ENCODE measurements at regions not wholly inside any gene's neighbourhood (a gene's known extent, or its start where the extent isn't known, plus 50 kb on each side); places are given as distances from the start of the nearest gene placed in this dataset.
A peak's percentile ranks its signal among the peaks of the same experiment; 100 is the strongest.

DNA sequence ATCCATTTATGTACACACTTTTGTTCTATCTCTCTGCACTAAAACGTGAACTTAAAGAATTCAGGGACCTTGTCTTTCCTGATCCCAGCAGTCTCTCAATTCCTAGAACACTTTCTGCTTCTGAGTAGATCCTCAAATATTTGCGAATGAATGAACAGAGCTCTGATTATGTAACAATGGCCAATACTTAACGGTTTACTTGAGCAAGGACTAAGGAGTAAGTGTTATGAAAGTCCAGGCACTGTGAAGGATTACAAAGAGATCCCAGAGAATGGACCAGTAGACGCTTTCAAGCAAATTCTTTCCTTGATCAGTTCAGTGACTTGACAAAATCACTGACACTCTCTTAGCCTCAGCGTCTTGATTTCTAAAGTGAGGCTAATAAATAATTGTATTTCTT, 514.5 kb upstream of the KLHL1 start:
- no peak for FAIRE-seq
- TF ChIP-seq POLR2A (IDR thresholded peaks at IDR 0.05; ENCODE audit: low read depth, low read length) = no peak
- no peak for DNase-seq (ENCODE audit: insufficient read length, low spot score)

DNA sequence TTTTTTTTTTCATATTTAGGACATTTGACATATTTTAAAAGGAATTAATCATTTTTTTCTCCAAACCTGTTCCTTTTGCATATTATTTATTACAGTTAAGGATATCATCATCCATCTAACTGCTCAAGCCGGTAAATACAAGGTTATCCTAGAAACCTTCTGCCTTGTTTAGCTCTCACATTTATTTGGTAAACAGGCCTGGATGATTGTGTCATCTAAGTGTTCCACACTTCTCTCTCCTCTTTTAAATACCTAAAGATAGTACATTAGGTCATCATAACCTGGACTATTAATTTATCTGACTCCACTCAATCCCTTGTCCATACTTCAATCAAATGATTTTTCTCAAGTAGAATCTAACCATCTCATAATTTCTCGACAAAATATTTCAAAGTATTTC, 511.7 kb upstream of the KLHL1 start:
- FAIRE-seq = no peak
- no peak for DNase-seq (ENCODE audit: insufficient read length, low spot score)

DNA sequence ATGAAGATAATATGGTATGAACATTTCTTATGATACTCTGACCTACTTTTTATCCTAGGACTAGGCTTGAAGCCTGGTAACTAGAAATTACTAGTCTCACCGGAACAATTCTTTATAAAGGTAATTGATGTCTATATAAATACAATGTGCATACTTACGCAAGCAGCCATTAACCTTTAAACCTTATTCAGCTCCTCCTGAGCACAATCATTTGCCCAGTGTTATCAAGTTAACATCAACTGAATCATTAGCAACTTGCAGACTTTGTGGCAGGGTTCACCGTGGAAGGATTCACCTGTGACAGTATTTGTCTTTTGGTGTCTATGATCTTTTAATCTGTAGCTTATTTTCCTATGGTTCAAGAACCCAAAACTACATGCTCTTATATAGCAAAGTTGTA, 508.6 kb upstream of the KLHL1 start:
- DNase-seq (ENCODE audit: insufficient read length, low spot score) (no peak), FAIRE-seq (no peak)
- TF ChIP-seq POLR2A (IDR thresholded peaks at IDR 0.05; ENCODE audit: low read depth, low read length) = no peak

More for the DNA sequence above, 511.7 kb upstream of the KLHL1 start:
- TF ChIP-seq POLR2A (IDR thresholded peaks at IDR 0.05; ENCODE audit: low read depth, low read length) = no peak

DNA sequence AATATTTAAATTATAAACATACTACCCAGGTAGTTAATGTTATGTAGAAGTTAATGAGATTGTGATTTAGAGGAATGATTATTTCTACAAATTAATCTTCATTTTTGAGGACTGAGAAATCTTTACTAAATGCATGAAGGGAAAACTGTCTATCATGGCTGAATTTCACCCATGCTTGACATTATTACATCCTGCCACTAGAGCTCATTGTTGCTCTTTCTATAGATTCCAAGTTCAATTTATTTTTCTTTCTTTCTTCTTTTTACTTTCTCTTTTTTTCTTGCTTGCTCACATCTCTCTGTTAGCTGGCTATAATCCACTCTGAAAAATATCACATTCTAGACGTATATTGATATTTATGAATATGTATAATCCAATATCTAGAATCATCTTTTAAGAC, 505.0 kb upstream of the KLHL1 start:
- FAIRE-seq (no peak), DNase-seq (ENCODE audit: insufficient read length, low spot score) (no peak)

DNA sequence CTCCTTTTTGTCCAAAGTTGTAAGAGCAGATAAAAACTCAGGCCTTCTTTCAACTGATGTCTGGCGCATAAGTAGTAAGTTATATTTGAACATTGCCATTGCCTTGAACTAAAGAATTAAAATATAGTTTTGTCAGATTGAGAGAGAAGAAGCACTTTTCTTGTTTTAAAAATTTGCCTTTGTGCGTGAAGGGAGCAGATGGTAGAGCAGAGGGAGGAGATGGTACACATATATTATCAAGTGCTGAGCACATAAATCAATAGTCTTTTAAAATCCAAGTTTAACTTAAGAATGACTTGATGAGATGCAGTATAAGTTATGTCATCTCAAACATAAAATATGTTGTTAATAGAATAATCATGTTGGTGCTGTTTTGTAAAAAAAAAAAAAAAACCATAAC, 504.6 kb upstream of the KLHL1 start:
- no peak for FAIRE-seq
- DNase-seq (ENCODE audit: insufficient read length, low spot score) = no peak
- no peak for TF ChIP-seq POLR2A (IDR thresholded peaks at IDR 0.05; ENCODE audit: low read depth, low read length)

More for the DNA sequence above, 505.0 kb upstream of the KLHL1 start:
- TF ChIP-seq POLR2A (IDR thresholded peaks at IDR 0.05; ENCODE audit: low read depth, low read length) = no peak

DNA sequence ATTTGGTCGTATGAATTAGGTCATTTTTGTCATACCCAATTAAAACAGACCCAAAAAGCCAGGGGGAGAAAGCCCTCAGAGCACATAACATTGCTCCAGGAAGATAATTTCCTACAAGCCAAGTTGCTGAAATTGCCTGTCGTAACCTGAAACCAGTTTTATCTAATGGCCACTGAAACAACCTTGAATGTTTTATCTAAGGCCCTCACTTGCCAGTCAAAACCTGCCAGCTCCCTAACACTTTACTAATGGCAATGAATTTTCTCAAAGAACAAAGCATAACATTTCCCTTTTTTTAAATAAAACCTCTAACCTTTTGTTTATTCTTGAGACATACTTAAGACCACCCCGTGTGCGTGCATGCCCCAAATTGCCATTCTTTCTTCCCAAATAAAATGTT, 496.2 kb upstream of the KLHL1 start:
- TF ChIP-seq POLR2A (IDR thresholded peaks at IDR 0.05; ENCODE audit: low read depth, low read length) = no peak
- FAIRE-seq (no peak), DNase-seq (ENCODE audit: insufficient read length, low spot score) (no peak)

DNA sequence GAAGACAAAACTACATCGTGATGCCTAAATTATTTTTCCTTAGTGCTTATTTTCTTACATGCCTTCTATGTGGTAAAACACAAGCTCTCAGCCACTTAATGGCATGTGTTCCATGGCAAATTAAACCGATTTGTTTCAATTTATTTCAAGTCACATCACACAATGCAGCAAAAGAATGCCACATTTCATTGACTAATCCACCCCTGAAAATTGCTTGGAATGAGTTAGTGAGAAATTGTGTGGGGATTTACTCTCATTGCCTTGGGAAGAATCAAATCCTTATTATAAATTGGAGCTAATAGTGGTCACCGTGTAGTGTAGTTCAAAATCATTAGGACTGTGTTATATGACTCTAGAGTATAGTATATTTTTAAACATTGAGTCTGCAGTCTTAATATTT, 485.5 kb upstream of the KLHL1 start:
- FAIRE-seq (no peak), DNase-seq (ENCODE audit: insufficient read length, low spot score) (no peak)
- TF ChIP-seq POLR2A (IDR thresholded peaks at IDR 0.05; ENCODE audit: low read depth, low read length) = no peak

DNA sequence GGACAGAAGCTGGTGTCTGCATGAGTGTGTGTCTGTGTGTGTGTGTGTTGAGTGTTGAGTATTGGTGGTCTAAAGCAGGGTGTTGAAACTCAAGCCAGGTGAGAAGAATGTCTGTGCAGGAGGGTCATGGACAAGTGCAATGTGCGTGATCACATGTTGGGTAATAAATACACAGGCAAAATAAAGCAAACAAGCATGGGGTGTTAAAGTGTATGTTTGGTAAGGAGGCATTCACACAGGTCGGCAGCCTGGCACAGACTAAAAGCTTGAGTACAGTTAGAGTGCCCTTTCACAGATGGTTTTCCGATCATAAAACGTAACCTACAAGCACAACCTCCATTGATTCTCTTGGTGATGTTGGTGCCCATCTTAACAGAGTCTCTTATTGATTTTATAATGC, 476.9 kb upstream of the KLHL1 start:
- no peak for TF ChIP-seq POLR2A (IDR thresholded peaks at IDR 0.05; ENCODE audit: low read depth, low read length)
- FAIRE-seq (no peak), DNase-seq (ENCODE audit: insufficient read length, low spot score) (no peak)

DNA sequence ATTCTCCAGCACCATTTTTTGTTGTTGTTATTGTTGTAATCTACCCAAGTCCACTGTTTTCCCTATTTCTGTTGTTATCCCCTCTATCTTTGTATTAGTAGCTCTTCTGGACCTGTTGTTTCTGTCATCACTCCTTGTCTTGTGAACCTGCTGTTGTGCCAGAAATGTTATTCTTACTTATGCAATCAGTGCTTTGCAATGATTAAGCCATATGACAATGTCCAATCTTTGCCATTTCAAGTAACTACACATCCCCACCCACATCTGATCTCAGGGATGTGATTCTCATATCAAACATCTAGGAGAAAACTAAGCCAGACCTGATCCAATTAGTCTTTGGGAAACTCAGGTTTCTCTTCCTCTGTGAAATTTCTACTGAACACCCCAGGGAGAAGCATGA, 472.6 kb upstream of the KLHL1 start:
- DNase-seq (ENCODE audit: insufficient read length, low spot score) (no peak), FAIRE-seq (no peak)
- no peak for TF ChIP-seq POLR2A (IDR thresholded peaks at IDR 0.05; ENCODE audit: low read depth, low read length)

DNA sequence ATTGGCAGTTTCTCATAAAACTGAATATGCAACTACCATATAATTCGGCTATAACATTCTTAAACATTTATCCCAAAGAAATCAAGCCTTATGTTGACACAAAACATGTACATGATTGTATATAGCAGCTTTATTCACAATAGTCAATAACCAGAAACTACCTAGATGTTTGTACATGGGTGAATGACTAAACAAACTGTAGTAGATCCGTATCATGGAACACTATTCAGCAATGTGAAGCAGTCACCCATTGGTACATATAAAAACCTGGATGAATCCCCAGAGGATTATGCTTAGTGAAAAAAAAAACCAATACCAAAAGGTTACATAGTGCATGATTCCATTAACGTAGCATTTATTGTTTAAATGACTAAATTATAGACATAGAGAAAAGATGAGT, 471.7 kb upstream of the KLHL1 start:
- FAIRE-seq = no peak
- no peak for DNase-seq (ENCODE audit: insufficient read length, low spot score)
- TF ChIP-seq POLR2A (IDR thresholded peaks at IDR 0.05; ENCODE audit: low read depth, low read length) = no peak

DNA sequence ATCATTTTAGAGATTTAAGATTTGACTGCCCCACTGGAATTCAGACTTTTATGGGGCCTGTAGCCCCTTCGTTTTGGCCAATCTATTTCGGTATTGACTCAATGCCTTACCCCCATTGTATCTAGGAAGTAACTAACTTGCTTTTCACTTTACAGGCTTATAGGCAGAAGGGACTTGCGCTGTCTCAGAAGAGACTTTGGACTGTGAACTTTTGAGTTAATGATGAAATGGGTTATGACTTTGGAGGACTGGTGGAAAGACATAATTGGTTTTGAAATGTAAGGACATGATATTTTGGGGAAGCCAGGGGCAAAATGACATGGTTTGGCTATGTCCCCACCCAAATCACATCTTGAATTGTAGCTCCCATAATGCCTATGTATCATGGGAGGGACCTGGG, 463.0 kb upstream of the KLHL1 start:
- DNase-seq (ENCODE audit: insufficient read length, low spot score) (no peak), FAIRE-seq (no peak)
- no peak for TF ChIP-seq POLR2A (IDR thresholded peaks at IDR 0.05; ENCODE audit: low read depth, low read length)

DNA sequence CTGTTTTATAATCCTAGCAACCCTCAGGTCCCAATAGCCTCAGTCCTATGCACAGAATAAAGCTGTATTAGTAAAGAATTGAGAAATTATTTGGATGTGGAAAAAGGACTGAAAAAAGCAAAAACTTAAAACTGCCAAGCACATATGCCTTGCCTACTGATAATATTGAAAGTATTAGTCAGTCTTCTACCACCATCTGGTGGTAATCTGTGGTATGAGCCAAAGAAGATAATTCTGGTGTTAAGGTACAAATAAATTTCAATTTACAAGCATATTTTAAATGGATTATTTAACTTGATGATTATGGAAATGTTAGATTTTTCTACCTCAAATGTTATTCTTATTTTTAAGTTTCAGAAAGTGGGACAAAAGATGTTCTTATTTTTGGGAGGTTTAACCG, 460.3 kb upstream of the KLHL1 start:
- TF ChIP-seq POLR2A (IDR thresholded peaks at IDR 0.05; ENCODE audit: low read depth, low read length) = no peak
- DNase-seq (ENCODE audit: insufficient read length, low spot score) = peak; percentile 2
- FAIRE-seq = no peak

DNA sequence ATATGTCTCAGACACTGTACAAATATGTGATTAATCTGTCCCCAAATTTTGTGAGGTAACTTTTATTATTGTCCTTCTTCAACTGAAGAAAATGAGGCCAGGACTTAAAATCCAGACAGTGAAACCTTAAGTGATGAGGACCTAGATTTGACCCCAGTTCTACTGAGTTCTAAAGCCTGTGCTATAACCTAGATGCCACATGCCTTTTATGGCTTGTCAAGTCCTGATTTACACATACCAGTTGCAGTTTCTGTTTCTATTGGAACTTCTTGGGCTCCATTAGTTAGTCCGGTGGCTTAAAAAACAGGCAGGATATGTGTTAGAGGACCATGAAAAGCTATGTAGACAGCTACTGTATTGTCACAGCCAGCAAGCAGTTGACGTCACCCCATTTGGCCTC, 436.5 kb upstream of the KLHL1 start:
- no peak for DNase-seq (ENCODE audit: insufficient read length, low spot score)

DNA sequence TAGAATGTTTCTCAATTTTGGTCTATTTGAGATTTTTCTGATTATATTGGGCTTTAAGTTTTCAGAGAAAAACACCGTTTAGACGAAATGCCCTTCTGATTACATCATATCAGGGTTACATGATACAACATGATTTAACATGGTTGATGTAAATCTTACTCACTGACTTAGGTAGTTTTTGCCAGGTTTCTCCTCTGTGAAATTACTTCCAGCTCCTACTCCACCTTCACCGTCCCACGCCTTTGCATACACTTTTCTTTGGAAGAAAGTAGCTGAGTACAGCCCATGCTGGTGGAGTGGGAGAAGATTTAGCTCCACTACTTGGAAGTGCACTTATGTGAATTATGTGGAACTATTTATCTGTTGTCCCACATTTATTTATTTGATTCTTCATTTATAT, 433.2 kb upstream of the KLHL1 start:
- TF ChIP-seq POLR2A (IDR thresholded peaks at IDR 0.05; ENCODE audit: low read depth, low read length) = no peak
- no peak for FAIRE-seq

More for the DNA sequence above, 436.5 kb upstream of the KLHL1 start:
- FAIRE-seq = no peak
- TF ChIP-seq POLR2A (IDR thresholded peaks at IDR 0.05; ENCODE audit: low read depth, low read length) = no peak

DNA sequence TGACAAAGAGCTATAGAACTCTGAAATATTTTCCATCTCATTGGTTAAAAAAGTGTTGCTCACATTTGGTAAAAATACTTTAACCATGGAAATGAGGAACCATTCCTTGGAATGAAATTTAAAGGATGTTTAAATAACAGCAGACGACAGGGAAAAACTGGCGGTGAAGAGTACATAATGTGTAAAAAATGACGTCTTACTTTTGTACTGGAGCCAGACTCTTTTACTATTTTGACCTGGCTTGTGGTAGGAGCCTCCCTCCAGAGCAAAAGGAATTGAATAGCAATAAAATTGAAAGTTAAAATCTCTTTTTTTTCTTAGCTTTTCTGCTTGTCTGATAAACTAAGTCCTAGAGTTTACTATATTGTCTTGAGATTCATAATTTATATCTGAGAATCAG, 426.2 kb upstream of the KLHL1 start:
- FAIRE-seq = no peak
- TF ChIP-seq POLR2A (IDR thresholded peaks at IDR 0.05; ENCODE audit: low read depth, low read length) = no peak

More for the DNA sequence above, 433.2 kb upstream of the KLHL1 start:
- DNase-seq (ENCODE audit: insufficient read length, low spot score) = no peak

DNA sequence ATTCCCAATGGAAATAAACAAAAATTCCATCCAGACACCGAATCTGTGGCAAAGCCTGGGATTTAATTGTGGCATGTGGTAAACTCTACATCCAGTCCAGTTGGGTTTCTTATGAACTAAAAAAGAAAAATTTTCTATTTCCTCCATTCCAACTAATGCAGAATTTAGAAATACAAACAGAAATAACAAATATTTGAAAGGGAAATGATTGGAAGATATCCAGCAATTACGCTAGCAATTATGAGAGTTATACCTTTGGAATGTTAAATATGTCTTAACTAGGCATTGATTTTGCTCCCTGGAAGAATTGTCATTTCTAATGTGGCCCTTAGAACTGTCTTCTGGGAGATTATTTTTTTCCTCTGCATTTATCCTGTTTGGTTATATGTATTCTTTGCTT, 421.4 kb upstream of the KLHL1 start:
- DNase-seq (ENCODE audit: insufficient read length, low spot score) (no peak), FAIRE-seq (no peak)

More for the DNA sequence above, 426.2 kb upstream of the KLHL1 start:
- no peak for DNase-seq (ENCODE audit: insufficient read length, low spot score)

More for the DNA sequence above, 421.4 kb upstream of the KLHL1 start:
- no peak for TF ChIP-seq POLR2A (IDR thresholded peaks at IDR 0.05; ENCODE audit: low read depth, low read length)
